H9 (cell line): ENCODE measurements at regions not wholly inside any gene's neighbourhood (a gene's known extent, or its start where the extent isn't known, plus 50 kb on each side); places are given as distances from the start of the nearest gene placed in this dataset.

Source experiments
- DNase-seq: peaks from one replicate; pipeline ENCODE4 v3.0.0-alpha.2; 2017
- H2AFZ ChIP-seq: one replicate; pipeline ENCODE4 v1.6.1; 2013; ENCODE audit warnings: mild to moderate bottlenecking, low read length, control low read depth, moderate library complexity
- H2AK5ac ChIP-seq: 2 replicates; pipeline ENCODE4 v1.6.1; 2013; ENCODE audit warnings: low read length, control low read depth, mixed read lengths; ENCODE audit not compliant: insufficient read length
- H2BK120ac ChIP-seq: one replicate; pipeline ENCODE4 v1.6.1; 2013; ENCODE audit warnings: low read depth, mild to moderate bottlenecking, low read length, control low read depth, inconsistent platforms; ENCODE audit not compliant: poor library complexity, severe bottlenecking
- H2BK12ac ChIP-seq: 2 replicates; pipeline ENCODE4 v1.6.1; 2013; ENCODE audit warnings: low read length, control low read depth, mixed read lengths, low read depth; ENCODE audit not compliant: insufficient read length
- H2BK15ac ChIP-seq: 2 replicates; pipeline ENCODE4 v1.6.1; 2013; ENCODE audit warnings: low read depth, low read length, control low read depth
- H2BK20ac ChIP-seq: one replicate; pipeline ENCODE4 v1.6.1; 2013; ENCODE audit warnings: low read depth, mild to moderate bottlenecking, low read length, control low read depth, inconsistent platforms; ENCODE audit not compliant: poor library complexity, severe bottlenecking
- H2BK5ac ChIP-seq: 2 replicates; pipeline ENCODE4 v1.6.1; 2013; ENCODE audit warnings: low read length, control low read depth, mixed read lengths; ENCODE audit not compliant: insufficient read length
- H3K14ac ChIP-seq: 2 replicates; pipeline ENCODE4 v1.6.1; 2013; ENCODE audit warnings: low read length, control low read depth; ENCODE audit not compliant: insufficient read depth
- H3K18ac ChIP-seq: 2 replicates; pipeline ENCODE4 v1.6.1; 2013; ENCODE audit warnings: low read depth, mild to moderate bottlenecking, mixed read lengths, low read length, control low read depth; ENCODE audit not compliant: insufficient read length
- H3K23ac ChIP-seq: 2 replicates; pipeline ENCODE4 v1.6.1; 2013; ENCODE audit warnings: low read length, control low read depth, mixed read lengths, low read depth; ENCODE audit not compliant: insufficient read length
- H3K23me2 ChIP-seq: 2 replicates; pipeline ENCODE4 v1.6.1; 2013; ENCODE audit warnings: low read depth, mild to moderate bottlenecking, mixed read lengths, low read length, control low read depth; ENCODE audit not compliant: insufficient read length, poor library complexity, severe bottlenecking
- H3K27ac ChIP-seq: 2 replicates; pipeline ENCODE4 v1.5.1; 2013; ENCODE audit warnings: low read length, control low read depth, mixed read lengths, low read depth; ENCODE audit not compliant: insufficient read length
- H3K27me3 ChIP-seq: 2 replicates; pipeline ENCODE4 v1.6.1; 2013; ENCODE audit warnings: low read length, control low read depth, inconsistent platforms; ENCODE audit not compliant: insufficient read depth
- H3K4ac ChIP-seq: 2 replicates; pipeline ENCODE4 v1.6.1; 2013; ENCODE audit warnings: low read depth, mild to moderate bottlenecking, control low read depth, inconsistent platforms, low read length, moderate library complexity
- H3K4me1 ChIP-seq: 2 replicates; pipeline ENCODE4 v1.6.1; 2013; ENCODE audit warnings: low read length, control low read depth, inconsistent platforms; ENCODE audit not compliant: insufficient read depth
- H3K4me2 ChIP-seq: 2 replicates; pipeline ENCODE4 v1.6.1; 2013; ENCODE audit warnings: low read length, control low read depth, mixed read lengths; ENCODE audit not compliant: insufficient read length, insufficient read depth
- H3K56ac ChIP-seq: 2 replicates; pipeline ENCODE4 v1.6.1; 2013; ENCODE audit warnings: low read depth, mild to moderate bottlenecking, mixed read lengths, low read length, control low read depth; ENCODE audit not compliant: insufficient read length
- H3K79me1 ChIP-seq: 2 replicates; pipeline ENCODE4 v1.6.1; 2013; ENCODE audit warnings: low read depth, mild to moderate bottlenecking, moderate library complexity, low read length, control low read depth, inconsistent platforms; ENCODE audit not compliant: insufficient read depth, poor library complexity, severe bottlenecking
- H3K79me2 ChIP-seq: 2 replicates; pipeline ENCODE4 v1.6.1; 2013; ENCODE audit warnings: low read length, control low read depth, inconsistent platforms; ENCODE audit not compliant: insufficient read depth
- H3K9ac ChIP-seq: 2 replicates; pipeline ENCODE4 v1.6.1; 2013; ENCODE audit warnings: low read length, control low read depth, mixed read lengths; ENCODE audit not compliant: insufficient read length; ENCODE audit errors: extremely low read depth
- H3K9me3 ChIP-seq: one replicate; pipeline ENCODE4 v1.6.1; 2013; ENCODE audit warnings: low read depth, low read length, inconsistent platforms; ENCODE audit not compliant: control insufficient read depth
- H3T11ph ChIP-seq: one replicate; pipeline ENCODE4 v1.6.1; 2013; ENCODE audit warnings: mild to moderate bottlenecking, low read length, control low read depth, inconsistent platforms
- H4K20me1 ChIP-seq: one replicate; pipeline ENCODE4 v1.6.1; 2013; ENCODE audit not compliant: control insufficient read depth, insufficient read length, insufficient read depth
- H4K5ac ChIP-seq: 2 replicates; pipeline ENCODE4 v1.6.1; 2013; ENCODE audit warnings: low read depth, mild to moderate bottlenecking, mixed read lengths, low read length, control low read depth; ENCODE audit not compliant: insufficient read length
- H4K8ac ChIP-seq: replicated peaks from 2 replicates; pipeline ENCODE4 v1.6.1; 2013; ENCODE audit warnings: low read length, control low read depth, mixed read lengths, low read depth; ENCODE audit not compliant: insufficient read length
- H4K91ac ChIP-seq: 2 replicates; pipeline ENCODE4 v1.6.1; 2013; ENCODE audit warnings: low read depth, mild to moderate bottlenecking, moderate library complexity, mixed read lengths, low read length, control low read depth; ENCODE audit not compliant: insufficient read length
- H3K27ac Mint-ChIP-seq, 3 experiments: 2 replicates in 2 of 3; 3 replicates in 1 of 3; pipeline ENCODE4 v1.8.0; 2020 to 2021; ENCODE audit warnings: mixed read lengths in 3 of 3, mild to moderate bottlenecking in 1 of 3, moderate library complexity in 1 of 3
- H3K27me3 Mint-ChIP-seq: 2 replicates; pipeline ENCODE4 v1.8.0; 2021; ENCODE audit warnings: low read depth, mild to moderate bottlenecking, moderate library complexity, mixed read lengths
- H3K36me3 Mint-ChIP-seq, 3 experiments: 2 replicates in 2 of 3; 3 replicates in 1 of 3; pipeline ENCODE4 v1.8.0; 2020 to 2021; ENCODE audit warnings: low read depth in 3 of 3, mixed read lengths in 3 of 3; ENCODE audit not compliant: insufficient read depth in 1 of 3
- H3K4me1 Mint-ChIP-seq, 2 experiments: 2 replicates each; pipeline ENCODE4 v1.8.0; 2020; ENCODE audit warnings: mixed read lengths in 2 of 2
- H3K4me3 Mint-ChIP-seq, 2 experiments: 2 replicates in 1 of 2; 3 replicates in 1 of 2; pipeline ENCODE4 v1.8.0; 2020 to 2021; ENCODE audit warnings: mild to moderate bottlenecking in 2 of 2, mixed read lengths in 2 of 2, moderate library complexity in 1 of 2
- H3K9me3 Mint-ChIP-seq, 2 experiments: 2 replicates in 1 of 2; 3 replicates in 1 of 2; pipeline ENCODE4 v1.8.0; 2020; ENCODE audit warnings: mild to moderate bottlenecking in 2 of 2, mixed read lengths in 2 of 2, moderate library complexity in 1 of 2
- CTCF ChIP-seq: fragments of 200-600 bp; sonication (generic); conservative IDR thresholded peaks from 3 replicates; pipeline ENCODE4 v1.8.0; 2021; ENCODE audit warnings: antibody characterized with exemption, mild to moderate bottlenecking
- WGBS: extraction: QIAGEN DNeasy Blood & Tissue Kit; methylation state at CpG from one replicate; pipeline ENCODE4 v1.1.7; 2013; ENCODE audit warnings: missing lambda C conversion rate, low lambda C conversion rate, mixed read lengths; ENCODE audit not compliant: insufficient read length; ENCODE audit errors: extremely low coverage; 5-methylcytosine and 5-hydroxymethylcytosine counted together

GRCh38 chr15:93332168-93332553 lies 243.2 kb upstream of the RGMA start:
- no peak overlapping the region for H3T11ph ChIP-seq
- H3K9me3 Mint-ChIP-seq, result peaks cover 0 to 3% of the 10 kb centered on the region in 2 experiments; a peak in 2 of 5 replicates
- no peak overlapping the region for H4K91ac ChIP-seq
- H3K4me1 Mint-ChIP-seq, result peaks cover 54 to 61% of the 10 kb centered on the region in 2 experiments
- no peaks in the 10 kb centered on the region for H3K79me1 ChIP-seq
- H3K27ac Mint-ChIP-seq, result peak overlapping the region in 2 of 3 experiments; percentile 63 to 88; a peak in 4 of 7 replicates
- DNase-seq, result no peak
- no peak overlapping the region for H2BK120ac ChIP-seq
- no peak overlapping the region for H3K23ac ChIP-seq
- no peak overlapping the region for H3K9ac ChIP-seq
- no peak overlapping the region for H3K56ac ChIP-seq
- no peak overlapping the region for H3K27ac ChIP-seq
- peaks cover 94% of the 10 kb centered on the region for H3K27me3 Mint-ChIP-seq
- H3K4me2 ChIP-seq, result peak overlapping the region; percentile 87
- H2AFZ ChIP-seq, result no peak overlapping the region
- no peaks in the 10 kb centered on the region for H3K9me3 ChIP-seq
- no peak overlapping the region for H3K14ac ChIP-seq
- no peaks in the 10 kb centered on the region for H3K23me2 ChIP-seq
- no peak overlapping the region for H4K8ac ChIP-seq
- peaks cover 30% of the 10 kb centered on the region; the same call in 1 of the 2 replicates for H3K27me3 ChIP-seq
- peaks cover 14% of the 10 kb centered on the region for H3K4me1 ChIP-seq
- H3K36me3 Mint-ChIP-seq, result peaks cover 0 to 9% (median 2%) of the 10 kb centered on the region in 3 experiments; a peak in 3 of 7 replicates
- H2AK5ac ChIP-seq, result no peak overlapping the region
- no peak overlapping the region for H3K18ac ChIP-seq
- no peak overlapping the region for H2BK20ac ChIP-seq
- H2BK5ac ChIP-seq, result no peak overlapping the region
- no peaks in the 10 kb centered on the region for H4K20me1 ChIP-seq
- no peak for TF ChIP-seq CTCF
- H3K4ac ChIP-seq, result no peak overlapping the region
- no peak overlapping the region for H4K5ac ChIP-seq
- H3K79me2 ChIP-seq, result no peaks in the 10 kb centered on the region
- no peak overlapping the region for H2BK15ac ChIP-seq
- no peak overlapping the region for H2BK12ac ChIP-seq
- no CpG with 5 or more reads among the region's 4 CpGs for WGBS
- H3K4me3 Mint-ChIP-seq, result peak overlapping the region; percentile 56 to 79
